Smooth muscle cell (in vitro differentiated cells): ENCODE measurements at regions not wholly inside any gene's neighbourhood (a gene's known extent, or its start where the extent isn't known, plus 50 kb on each side); places are given as distances from the start of the nearest gene placed in this dataset.

Experiments
- DNase-seq: peaks from one replicate; lab custom pipeline; 2025; ENCODE audit not compliant: unreplicated experiment; lab: John Stamatoyannopoulos, UW
- H2AFZ ChIP-seq: fragments of 200-600 bp; sonication (generic); 2 replicates; pipeline ENCODE4 v1.6.0; 2016; ENCODE audit warnings: antibody characterized with exemption, low read depth, mild to moderate bottlenecking
- H3F3A ChIP-seq: fragments of 200-600 bp; sonication (generic); 2 replicates; pipeline ENCODE4 v1.6.0; 2017; ENCODE audit warnings: antibody characterized with exemption, low read depth
- H3K27ac ChIP-seq: fragments of 200-600 bp; sonication (generic); 2 replicates; pipeline ENCODE4 v1.5.1; 2016; ENCODE audit warnings: low read depth, mild to moderate bottlenecking
- H3K27me3 ChIP-seq: fragments of 200-600 bp; sonication (generic); 2 replicates; pipeline ENCODE4 v1.6.1; 2016; ENCODE audit warnings: low read depth, mild to moderate bottlenecking
- H3K36me3 ChIP-seq: fragments of 200-600 bp; sonication (generic); 2 replicates; pipeline ENCODE4 v1.5.1; 2016; ENCODE audit warnings: low read depth
- H3K4me1 ChIP-seq: fragments of 200-600 bp; sonication (generic); 2 replicates; pipeline ENCODE4 v1.5.1; 2016; ENCODE audit warnings: low read depth
- H3K4me2 ChIP-seq: fragments of 200-600 bp; sonication (generic); 2 replicates; pipeline ENCODE4 v1.6.0; 2016; ENCODE audit warnings: mild to moderate bottlenecking
- H3K4me3 ChIP-seq: fragments of 200-600 bp; sonication (generic); 2 replicates; pipeline ENCODE4 v1.5.1; 2016; ENCODE audit warnings: mild to moderate bottlenecking
- H3K79me2 ChIP-seq: fragments of 200-600 bp; sonication (generic); 2 replicates; pipeline ENCODE4 v1.6.0; 2016; ENCODE audit warnings: low read depth, mild to moderate bottlenecking
- H3K9ac ChIP-seq: fragments of 200-600 bp; sonication (generic); 2 replicates; pipeline ENCODE4 v1.6.0; 2016; ENCODE audit warnings: low read depth
- H3K9me3 ChIP-seq: fragments of 200-600 bp; sonication (generic); replicated peaks from 2 replicates; pipeline ENCODE4 v1.5.1; 2016; ENCODE audit warnings: low read depth
- H4K20me1 ChIP-seq: fragments of 200-600 bp; sonication (generic); 2 replicates; pipeline ENCODE4 v1.6.0; 2016; ENCODE audit warnings: low read depth
- WGBS: methylation state at CpG from one replicate; pipeline ENCODE4 v1.1.7; 2016; ENCODE audit warnings: low lambda C conversion rate; 5-methylcytosine and 5-hydroxymethylcytosine counted together
- TF ChIP-seq, protein P1 (sequence below): fragments of 200-600 bp; sonication (generic); IDR thresholded peaks from 2 replicates; pipeline ENCODE4 v1.5.1; 2017; ENCODE audit warnings: borderline replicate concordance, mild to moderate bottlenecking, antibody characterized with exemption; ENCODE audit not compliant: insufficient read depth, poor library complexity, severe bottlenecking

- no peaks in the 10 kb centered on the region for H3K79me2 ChIP-seq
These were observed 676.2 kb downstream of the HDGFL1 start for GRCh38 chr6:23245572-23245971.

DNA sequence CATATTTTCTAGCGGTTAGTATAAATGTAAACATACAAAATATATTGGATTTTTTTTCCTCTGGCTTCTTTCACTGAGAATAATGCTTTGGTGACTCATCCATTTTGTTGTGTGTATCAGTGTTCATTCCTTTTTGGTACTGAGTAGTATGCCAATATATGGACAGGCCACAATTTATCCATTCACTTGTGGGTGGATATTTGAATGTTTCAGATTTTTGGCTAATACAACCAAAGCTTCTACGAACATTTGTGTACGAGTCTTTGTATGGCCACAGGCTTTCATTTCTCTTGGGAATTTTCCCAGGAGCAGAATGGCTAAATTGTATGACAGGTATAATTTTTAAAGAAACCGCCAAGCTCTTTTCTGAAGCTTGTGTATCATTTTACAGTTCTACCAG is 677.5 kb downstream of the HDGFL1 start:
- no peak for DNase-seq
- H4K20me1 ChIP-seq, result no peaks in the 10 kb centered on the region
- H3F3A ChIP-seq, result no peaks in the 10 kb centered on the region
- no peaks in the 10 kb centered on the region for H3K79me2 ChIP-seq
- no peak overlapping the region for H3K27ac ChIP-seq
- no peaks in the 10 kb centered on the region for H3K36me3 ChIP-seq
- H2AFZ ChIP-seq, result no peak overlapping the region
- TF ChIP-seq, protein P1, sequence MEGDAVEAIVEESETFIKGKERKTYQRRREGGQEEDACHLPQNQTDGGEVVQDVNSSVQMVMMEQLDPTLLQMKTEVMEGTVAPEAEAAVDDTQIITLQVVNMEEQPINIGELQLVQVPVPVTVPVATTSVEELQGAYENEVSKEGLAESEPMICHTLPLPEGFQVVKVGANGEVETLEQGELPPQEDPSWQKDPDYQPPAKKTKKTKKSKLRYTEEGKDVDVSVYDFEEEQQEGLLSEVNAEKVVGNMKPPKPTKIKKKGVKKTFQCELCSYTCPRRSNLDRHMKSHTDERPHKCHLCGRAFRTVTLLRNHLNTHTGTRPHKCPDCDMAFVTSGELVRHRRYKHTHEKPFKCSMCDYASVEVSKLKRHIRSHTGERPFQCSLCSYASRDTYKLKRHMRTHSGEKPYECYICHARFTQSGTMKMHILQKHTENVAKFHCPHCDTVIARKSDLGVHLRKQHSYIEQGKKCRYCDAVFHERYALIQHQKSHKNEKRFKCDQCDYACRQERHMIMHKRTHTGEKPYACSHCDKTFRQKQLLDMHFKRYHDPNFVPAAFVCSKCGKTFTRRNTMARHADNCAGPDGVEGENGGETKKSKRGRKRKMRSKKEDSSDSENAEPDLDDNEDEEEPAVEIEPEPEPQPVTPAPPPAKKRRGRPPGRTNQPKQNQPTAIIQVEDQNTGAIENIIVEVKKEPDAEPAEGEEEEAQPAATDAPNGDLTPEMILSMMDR, result no peak
- no peaks in the 10 kb centered on the region for H3K9me3 ChIP-seq
- H3K4me1 ChIP-seq, result no peaks in the 10 kb centered on the region
- no peak overlapping the region for H3K4me3 ChIP-seq
- H3K27me3 ChIP-seq, result no peaks in the 10 kb centered on the region
- no peak overlapping the region for H3K9ac ChIP-seq
- no peak overlapping the region for H3K4me2 ChIP-seq
- 92% methylated on average over 4 of the region's 4 CpGs for WGBS

More at GRCh38 chr6:23245572-23245971, 676.2 kb downstream of the HDGFL1 start:
- no peaks in the 10 kb centered on the region for H3K36me3 ChIP-seq
- DNase-seq, result no peak
- no peaks in the 10 kb centered on the region for H3K9me3 ChIP-seq
- no peaks in the 10 kb centered on the region for H3K27me3 ChIP-seq
- no peaks in the 10 kb centered on the region for H4K20me1 ChIP-seq
- H3F3A ChIP-seq, result no peaks in the 10 kb centered on the region
- H3K4me1 ChIP-seq, result no peaks in the 10 kb centered on the region
- H2AFZ ChIP-seq, result no peak overlapping the region
- TF ChIP-seq, protein P1, result no peak
- H3K4me3 ChIP-seq, result no peak overlapping the region
- no peak overlapping the region for H3K9ac ChIP-seq
- H3K27ac ChIP-seq, result no peak overlapping the region
- no peak overlapping the region for H3K4me2 ChIP-seq

DNA sequence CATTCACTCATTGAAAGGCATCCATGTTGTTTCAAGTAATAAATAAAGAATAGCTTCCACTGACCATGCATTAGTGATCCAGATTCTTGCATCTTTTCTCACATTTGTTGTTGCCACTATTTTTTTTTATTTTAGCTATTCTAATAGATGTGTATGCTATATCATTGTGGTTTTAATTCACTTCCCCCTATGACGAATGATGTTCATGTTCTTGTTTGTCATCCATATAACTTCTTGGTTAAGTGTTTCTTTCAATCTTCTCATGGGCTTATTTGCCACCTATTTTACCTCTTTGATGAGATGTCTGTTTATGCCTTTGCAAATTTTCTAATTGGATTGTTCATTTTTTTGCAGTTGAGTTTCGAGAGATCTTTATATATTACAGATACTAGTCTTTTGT is 681.2 kb downstream of the HDGFL1 start:
- Histone ChIP-seq H3K9me3 (no peaks in the 10 kb centered on the region), H3K4me1 (no peaks in the 10 kb centered on the region), H3K27ac (no peak overlapping the region), H3K4me2 (no peak overlapping the region), H3F3A (no peaks in the 10 kb centered on the region), H3K4me3 (no peak overlapping the region), H3K9ac (no peak overlapping the region), H4K20me1 (no peaks in the 10 kb centered on the region), H3K36me3 (no peaks in the 10 kb centered on the region), H3K79me2 (no peaks in the 10 kb centered on the region), H3K27me3 (no peaks in the 10 kb centered on the region), H2AFZ (no peak overlapping the region)
- WGBS, result 92% methylated on average over 2 of the region's 2 CpGs
- no peak for DNase-seq
- TF ChIP-seq, protein P1, result no peak

DNA sequence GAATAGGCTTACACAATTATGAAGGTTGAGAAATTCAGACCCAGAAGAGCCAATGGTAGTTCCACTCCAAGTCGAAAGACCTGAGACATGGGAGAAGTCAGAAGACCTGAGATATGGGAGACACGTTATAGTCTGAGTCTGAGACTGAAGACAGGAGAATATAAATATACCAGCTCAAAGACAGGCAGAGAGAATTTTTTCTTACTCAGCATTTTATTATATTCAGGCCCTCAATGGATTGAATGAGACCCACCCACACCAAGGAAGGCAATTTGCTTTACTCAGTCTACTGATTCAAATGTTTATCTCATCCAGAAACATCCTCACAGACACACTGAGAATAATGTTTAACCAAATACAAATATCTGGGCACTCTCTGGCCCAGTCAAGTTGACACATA is 693.5 kb downstream of the HDGFL1 start:
- TF ChIP-seq, protein P1, result no peak
- WGBS, result 97% methylated on average over 2 of the region's 2 CpGs

More for the DNA sequence above, 693.5 kb downstream of the HDGFL1 start:
- no peaks in the 10 kb centered on the region for H3K9me3 ChIP-seq
- no peak overlapping the region for H3K4me2 ChIP-seq
- DNase-seq, result no peak
- H3K79me2 ChIP-seq, result no peaks in the 10 kb centered on the region
- no peak overlapping the region for H3K4me3 ChIP-seq
- H3K27me3 ChIP-seq, result no peaks in the 10 kb centered on the region
- no peak overlapping the region for H3K9ac ChIP-seq
- no peak overlapping the region for H2AFZ ChIP-seq
- H3K4me1 ChIP-seq, result no peaks in the 10 kb centered on the region
- no peaks in the 10 kb centered on the region for H3K36me3 ChIP-seq
- no peaks in the 10 kb centered on the region for H3F3A ChIP-seq
- no peak overlapping the region for H3K27ac ChIP-seq
- no peaks in the 10 kb centered on the region for H4K20me1 ChIP-seq
